ENCODE measurements at regions not wholly inside any gene's neighbourhood (a gene's known extent, or its start where the extent isn't known, plus 50 kb on each side); places are given as distances from the start of the nearest gene placed in this dataset.
"Not testable (repeated sequence)": the region's sequence is repeated elsewhere in the genome, so short reads cannot be mapped to it uniquely, and the experiment has no call there.

GRCh38 chr3:10666621-10667020, 149.4 kb upstream of the SLC6A11 start:
- DNase-seq (ENCODE audit: low read depth), result no peak

GRCh38 chr3:10667269-10667668, 148.8 kb upstream of the SLC6A11 start:
- no peak for DNase-seq (ENCODE audit: low read depth)

GRCh38 chr3:10667901-10668476, 148.0 kb upstream of the SLC6A11 start:
- no peak for DNase-seq (ENCODE audit: low read depth)

GRCh38 chr3:10669490-10670048, 146.5 kb upstream of the SLC6A11 start:
- no peak for DNase-seq (ENCODE audit: low read depth)

GRCh38 chr3:10672422-10672821, 143.6 kb upstream of the SLC6A11 start:
- DNase-seq (ENCODE audit: low read depth), result no peak

GRCh38 chr3:10674578-10674977, 141.4 kb upstream of the SLC6A11 start:
- no peak for DNase-seq (ENCODE audit: low read depth)

GRCh38 chr3:10676905-10677304, 139.1 kb upstream of the SLC6A11 start:
- no peak for DNase-seq (ENCODE audit: low read depth)

- DNase-seq (ENCODE audit: low read depth), result no peak
These were observed 137.1 kb upstream of the SLC6A11 start for GRCh38 chr3:10678796-10679376.

- DNase-seq (ENCODE audit: low read depth), result no peak
These were observed 135.2 kb upstream of the SLC6A11 start for GRCh38 chr3:10680796-10681195.

GRCh38 chr3:10682692-10683091, 133.3 kb upstream of the SLC6A11 start:
- DNase-seq (ENCODE audit: low read depth), result no peak

- no peak for DNase-seq (ENCODE audit: low read depth)
These were observed 132.9 kb upstream of the SLC6A11 start for GRCh38 chr3:10683106-10683505.

GRCh38 chr3:10688126-10688525, 127.9 kb upstream of the SLC6A11 start:
- DNase-seq (ENCODE audit: low read depth), result no peak

- DNase-seq (ENCODE audit: low read depth), result no peak
These were observed 127.4 kb upstream of the SLC6A11 start for GRCh38 chr3:10688548-10689172.

- DNase-seq (ENCODE audit: low read depth), result no peak
These were observed 123.9 kb upstream of the SLC6A11 start for GRCh38 chr3:10692039-10692622.

GRCh38 chr3:10693457-10693856, 122.6 kb upstream of the SLC6A11 start:
- DNase-seq (ENCODE audit: low read depth), result no peak

- DNase-seq (ENCODE audit: low read depth), result no peak
These were observed 121.8 kb upstream of the SLC6A11 start for GRCh38 chr3:10694179-10694578.

- not testable (repeated sequence) for DNase-seq (ENCODE audit: low read depth)
These were observed 120.8 kb upstream of the SLC6A11 start for GRCh38 chr3:10695186-10695585.

GRCh38 chr3:10695595-10696285, 120.3 kb upstream of the SLC6A11 start:
- no peak for DNase-seq (ENCODE audit: low read depth)

- no peak for DNase-seq (ENCODE audit: low read depth)
These were observed 118.1 kb upstream of the SLC6A11 start for GRCh38 chr3:10697918-10698317.

- DNase-seq (ENCODE audit: low read depth), result no peak
These were observed 115.2 kb upstream of the SLC6A11 start for GRCh38 chr3:10700821-10701220.

GRCh38 chr3:10702961-10703740, 112.9 kb upstream of the SLC6A11 start:
- no peak for DNase-seq (ENCODE audit: low read depth)

GRCh38 chr3:10703875-10704274, 112.2 kb upstream of the SLC6A11 start:
- DNase-seq (ENCODE audit: low read depth), result no peak
